SKM-1 (cell line): ENCODE measurements at regions not wholly inside any gene's neighbourhood (a gene's known extent, or its start where the extent isn't known, plus 50 kb on each side); places are given as distances from the start of the nearest gene placed in this dataset.

Source experiments
- DNase-seq: peaks from one replicate; lab custom pipeline; 2025; ENCODE audit not compliant: unreplicated experiment; lab: John Stamatoyannopoulos, UW

DNA sequence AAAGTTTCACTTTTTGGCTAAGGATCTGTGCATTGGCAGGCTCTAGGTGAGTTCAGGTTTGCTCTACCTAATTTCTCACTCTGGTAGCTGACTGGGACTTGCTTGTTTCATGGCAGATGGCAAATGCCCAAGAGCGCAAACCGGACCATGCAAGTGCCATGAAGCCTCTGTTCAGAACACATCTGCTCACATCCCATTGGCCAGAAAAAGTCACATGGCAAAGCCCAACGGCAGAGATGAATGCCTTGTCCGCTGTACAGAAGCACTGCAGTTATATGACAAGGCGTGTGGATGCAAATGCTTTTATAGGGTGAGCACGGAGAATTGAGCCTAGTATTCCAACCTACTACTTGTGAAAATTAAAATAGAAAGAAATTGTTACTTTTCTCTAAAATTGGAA lies 202.2 kb upstream of the HMGA2 start:
- DNase-seq = no peak

DNA sequence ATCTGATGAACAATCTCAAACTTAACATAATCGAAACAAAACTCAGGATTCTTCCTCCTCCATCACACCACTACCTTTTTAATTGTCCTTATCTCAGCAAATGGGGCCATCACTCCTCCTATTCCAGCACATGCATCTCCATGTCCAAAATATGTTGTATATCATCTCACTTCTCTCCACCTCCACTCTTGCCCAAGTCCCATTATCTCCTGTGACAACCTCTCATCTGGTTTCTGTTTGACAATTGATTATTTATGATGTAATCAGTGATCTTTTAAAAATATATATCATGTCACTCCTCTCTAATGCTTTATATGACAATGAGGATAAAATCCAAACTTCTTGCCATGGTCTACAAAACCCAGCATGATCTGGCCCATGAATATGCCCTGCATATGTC lies 200.8 kb upstream of the HMGA2 start:
- no peak for DNase-seq

DNA sequence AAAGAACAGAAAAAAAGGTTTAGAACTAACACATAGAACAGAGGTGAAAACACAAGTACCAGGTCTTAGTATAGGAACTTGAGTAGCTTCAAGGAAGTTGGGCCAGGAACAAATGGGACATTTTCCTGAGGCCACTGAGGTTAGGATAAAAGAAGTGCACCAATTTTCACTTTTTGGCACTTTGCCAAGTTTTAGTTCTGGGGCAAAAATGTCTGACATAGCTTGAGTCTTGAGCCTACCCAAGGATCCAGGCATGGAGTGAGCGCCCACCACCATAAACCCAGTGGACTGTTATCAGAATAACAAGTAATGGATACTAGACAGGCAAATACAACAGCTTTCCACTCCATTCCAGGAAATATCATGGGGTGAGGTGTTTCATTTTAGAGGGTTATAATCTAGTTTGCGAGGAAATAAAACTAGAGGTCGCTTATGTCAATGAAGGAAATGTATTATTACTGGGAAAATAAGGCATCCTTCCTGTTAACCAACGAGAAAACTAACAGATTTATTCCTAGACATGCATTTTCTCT lies 199.7 kb upstream of the HMGA2 start:
- DNase-seq = no peak

DNA sequence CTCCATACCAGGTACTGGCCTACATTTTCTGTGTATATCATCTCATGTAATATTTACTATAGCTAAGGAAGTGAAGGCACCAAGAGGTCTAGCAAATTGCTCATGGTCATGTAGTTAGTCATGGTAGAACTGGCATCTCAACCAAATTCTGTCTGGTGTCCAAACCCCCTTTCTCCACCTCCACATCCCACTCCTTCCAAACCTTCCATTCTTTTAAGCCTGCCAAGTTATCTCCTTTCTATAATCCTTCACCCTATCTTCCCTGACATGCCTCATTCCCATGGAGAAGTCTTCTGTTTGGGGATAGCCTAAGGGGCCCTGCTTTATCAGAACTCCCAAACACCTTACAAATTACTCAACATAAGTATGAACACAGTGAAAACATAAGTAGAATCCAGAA lies 196.2 kb upstream of the HMGA2 start:
- no peak for DNase-seq

DNA sequence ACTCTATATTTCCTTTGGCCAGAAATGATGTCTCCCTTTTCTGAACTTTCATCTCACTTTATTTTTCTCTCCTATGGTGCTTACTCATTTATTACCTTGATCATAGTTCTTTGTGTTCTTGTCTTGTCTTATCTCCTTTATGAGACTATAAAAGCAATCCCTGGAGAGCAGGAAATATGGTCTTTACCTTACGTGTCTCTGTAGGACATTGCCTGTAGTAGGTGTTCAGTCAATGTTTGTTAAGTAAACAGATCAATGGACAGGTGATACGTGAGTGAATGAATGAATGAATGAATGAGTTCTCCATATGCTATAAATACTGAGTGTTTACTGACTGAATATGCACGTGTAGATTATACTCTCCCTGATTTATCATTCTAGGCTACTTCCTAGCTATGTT lies 193.7 kb upstream of the HMGA2 start:
- no peak for DNase-seq

DNA sequence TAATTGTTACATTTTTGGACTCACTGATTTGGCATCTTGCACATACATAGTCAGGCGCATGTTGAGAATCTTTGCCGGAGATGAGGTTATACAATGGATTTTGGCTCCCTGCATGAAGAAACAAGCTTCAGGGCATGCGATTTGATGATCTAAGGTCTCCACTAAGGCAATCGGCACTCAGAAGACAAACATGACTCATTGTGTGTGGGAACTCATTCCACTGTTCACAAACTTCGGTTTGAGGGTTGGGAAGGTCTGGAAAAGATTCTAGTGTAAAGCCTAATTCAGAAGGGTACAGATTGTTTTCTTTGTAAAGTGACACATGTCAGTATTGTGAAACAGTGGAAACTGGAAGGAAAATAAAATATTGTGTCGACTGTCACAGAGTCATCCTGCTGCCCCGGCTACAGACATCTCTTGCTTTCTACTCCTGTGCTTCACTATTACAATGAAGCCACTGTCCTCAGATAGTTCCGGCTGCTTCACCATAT lies 192.6 kb upstream of the HMGA2 start:
- no peak for DNase-seq

DNA sequence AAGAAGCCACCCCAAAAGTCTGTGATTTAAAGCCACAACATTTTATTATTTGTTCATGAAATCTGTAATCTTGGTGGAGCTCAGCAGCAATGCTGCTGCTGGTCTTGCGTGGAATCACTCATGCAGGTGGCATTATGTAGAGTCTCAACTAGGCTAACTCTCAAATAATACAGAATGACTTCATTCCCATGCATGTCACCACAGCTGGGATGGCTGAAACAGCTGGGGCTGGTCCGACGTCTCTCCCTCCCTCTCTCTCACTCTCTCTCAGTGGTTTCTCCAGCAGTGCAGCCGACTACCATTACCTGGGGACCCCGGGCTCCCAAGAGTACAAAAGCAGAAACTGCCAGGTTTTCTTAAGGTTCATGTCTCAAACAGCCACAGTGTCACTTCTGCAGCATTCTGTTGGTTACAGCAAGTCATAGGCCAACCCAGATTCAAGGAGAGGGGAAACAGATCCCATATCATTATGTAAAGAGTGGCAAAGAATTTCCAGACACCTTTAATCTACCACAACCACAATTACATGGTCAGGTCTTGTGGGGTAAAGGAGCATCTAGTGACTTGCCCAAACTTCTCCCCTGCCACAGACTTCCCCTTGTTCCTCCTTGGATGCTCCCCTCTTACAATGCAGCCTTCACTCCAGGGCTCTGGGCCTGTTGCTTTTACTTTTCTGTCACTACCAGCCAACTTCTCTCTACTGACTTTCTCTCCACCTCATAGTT lies 192.0 kb upstream of the HMGA2 start:
- no peak for DNase-seq

DNA sequence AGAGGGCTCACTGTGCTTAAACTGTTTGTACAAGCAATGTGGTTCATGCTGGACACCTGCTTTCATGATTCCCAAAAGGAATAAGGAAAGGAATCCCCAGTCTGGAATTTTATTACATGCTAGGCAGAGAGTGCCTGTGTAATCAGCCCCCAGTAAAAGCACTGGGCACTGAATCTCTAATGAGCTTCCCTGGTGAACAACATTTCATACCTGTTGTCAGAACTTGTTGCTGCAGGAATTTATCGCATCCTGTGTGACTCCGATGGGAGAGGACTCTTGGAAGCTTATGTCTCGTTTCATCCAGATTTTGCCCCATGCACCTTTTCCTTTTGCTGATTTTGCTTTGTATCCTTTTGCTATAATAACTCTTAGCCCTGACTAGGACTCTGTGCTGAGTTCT lies 190.2 kb upstream of the HMGA2 start:
- no peak for DNase-seq

DNA sequence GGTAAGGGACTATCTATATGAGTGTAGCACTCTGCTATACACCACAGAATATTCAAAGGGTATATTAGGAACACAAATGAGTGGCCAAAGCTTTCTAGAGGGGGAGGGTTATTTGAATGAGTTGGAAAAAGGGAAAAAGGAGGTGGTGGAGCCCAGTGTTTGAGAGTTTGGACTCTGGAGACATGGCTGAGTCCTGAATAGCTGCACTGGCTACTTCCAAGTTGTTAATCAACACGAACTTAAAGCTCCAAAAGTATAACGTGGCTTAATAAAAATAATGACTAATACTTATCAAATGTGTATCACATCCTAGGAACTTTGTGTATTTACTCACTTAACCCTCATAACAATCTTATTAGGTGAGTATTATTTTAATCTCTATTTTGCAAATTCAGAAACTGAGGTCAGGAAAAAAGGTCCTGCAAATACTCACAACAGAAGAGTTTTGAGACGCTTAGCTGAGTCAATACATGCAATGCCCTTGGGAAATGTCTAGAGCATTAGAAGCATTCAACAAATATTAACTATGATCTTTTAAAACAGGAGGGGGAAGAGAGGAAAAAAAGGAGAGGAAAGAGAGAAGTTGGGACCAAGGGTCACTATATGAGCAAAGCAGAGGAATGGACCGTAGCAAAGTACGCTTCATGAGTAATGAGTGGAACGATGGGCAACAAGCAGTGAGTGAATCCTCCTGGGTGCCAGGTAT lies 189.5 kb upstream of the HMGA2 start:
- no peak for DNase-seq

DNA sequence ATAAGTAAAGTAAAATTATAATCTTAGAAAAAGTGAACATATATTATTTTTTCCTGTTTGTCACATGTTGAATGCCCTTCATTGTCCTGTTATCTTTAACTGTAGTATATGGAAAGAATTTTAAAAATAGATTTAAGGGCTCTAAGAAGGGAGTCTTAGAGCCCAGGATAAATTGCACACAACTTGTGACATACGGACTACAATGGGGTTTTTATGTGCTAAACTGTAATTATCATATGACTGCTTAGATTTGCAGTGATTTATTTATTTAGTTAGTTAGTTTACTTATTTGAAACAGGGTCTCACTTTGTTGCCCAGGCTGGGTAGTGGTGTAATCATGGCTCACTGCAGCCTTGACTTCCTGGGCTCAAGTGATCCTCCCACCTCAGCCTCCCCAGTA lies 187.8 kb upstream of the HMGA2 start:
- no peak for DNase-seq

DNA sequence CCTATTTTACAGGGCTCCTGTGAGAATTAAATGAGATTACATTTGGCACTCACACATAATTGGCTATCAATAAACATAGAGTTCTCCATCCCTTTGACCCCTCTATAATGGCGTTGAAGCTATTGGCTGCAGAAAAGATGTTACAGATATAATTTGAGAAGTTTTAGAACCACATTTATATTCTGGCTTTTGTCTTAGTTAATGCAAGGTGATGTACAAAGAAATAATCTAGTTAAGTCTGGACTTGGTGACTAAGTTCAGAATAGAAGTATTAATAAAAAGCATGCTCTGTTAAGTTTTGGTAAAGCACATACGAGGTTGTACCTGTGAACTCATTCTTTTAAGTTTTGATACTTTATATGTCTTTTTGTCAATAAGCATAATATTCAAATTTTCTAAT lies 187.1 kb upstream of the HMGA2 start:
- DNase-seq = no peak

DNA sequence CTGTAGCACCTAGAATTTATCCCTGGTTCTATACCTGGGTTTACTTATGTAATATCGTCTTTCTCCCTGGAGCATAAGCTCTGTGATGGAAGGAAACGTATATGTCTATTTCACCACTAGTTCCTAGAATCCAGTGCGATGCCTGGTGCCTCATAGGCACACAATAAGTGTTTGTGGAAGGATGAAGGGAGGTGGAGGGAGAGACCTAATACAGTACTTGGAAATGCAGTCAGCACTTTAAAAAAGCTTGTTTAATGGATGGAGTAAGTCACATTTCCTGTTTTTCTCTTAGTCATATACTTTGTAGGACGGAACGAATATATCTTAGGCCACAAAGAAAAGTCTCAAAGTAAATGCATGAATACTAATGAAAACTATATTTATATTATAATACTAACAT lies 186.5 kb upstream of the HMGA2 start:
- DNase-seq = no peak

DNA sequence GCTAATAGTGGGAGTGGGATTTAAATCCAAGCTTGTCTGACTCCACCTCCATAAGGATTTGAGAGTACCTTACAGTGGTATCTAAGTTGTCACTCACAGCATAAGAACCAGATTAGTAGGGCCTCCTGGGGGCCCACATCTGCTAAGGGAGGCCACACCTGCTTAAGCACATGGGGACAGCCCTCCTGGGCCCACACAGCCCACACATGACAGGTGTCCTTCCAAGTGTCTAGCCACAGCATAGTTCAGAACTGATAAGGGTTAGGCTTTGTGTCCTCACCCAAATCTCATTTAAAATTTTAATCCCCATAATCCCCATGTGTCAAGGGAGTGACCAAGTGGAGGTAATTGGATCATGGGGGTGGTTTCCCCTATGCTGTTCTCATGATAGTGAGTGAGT lies 186.0 kb upstream of the HMGA2 start:
- DNase-seq = no peak

DNA sequence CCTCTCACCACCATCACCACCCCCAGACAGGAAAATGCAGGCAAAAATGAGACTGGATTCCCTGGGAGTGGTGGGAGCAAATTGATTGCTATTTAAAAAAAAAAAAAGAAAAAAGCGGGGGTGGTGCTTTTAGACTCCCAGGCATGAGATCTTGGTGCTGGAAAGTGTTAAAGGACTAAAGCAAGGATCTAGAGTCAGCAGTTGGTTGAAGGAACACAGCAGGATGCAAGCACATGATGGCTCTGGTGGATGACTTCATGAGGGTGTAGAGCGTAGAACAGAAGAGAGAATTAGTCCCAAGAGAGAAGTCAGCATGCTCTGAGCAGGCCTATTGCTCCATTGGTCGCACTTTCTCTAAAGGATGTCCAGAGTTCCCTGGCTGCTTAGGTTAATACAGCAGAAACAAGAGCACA lies 183.8 kb upstream of the HMGA2 start:
- DNase-seq = no peak

DNA sequence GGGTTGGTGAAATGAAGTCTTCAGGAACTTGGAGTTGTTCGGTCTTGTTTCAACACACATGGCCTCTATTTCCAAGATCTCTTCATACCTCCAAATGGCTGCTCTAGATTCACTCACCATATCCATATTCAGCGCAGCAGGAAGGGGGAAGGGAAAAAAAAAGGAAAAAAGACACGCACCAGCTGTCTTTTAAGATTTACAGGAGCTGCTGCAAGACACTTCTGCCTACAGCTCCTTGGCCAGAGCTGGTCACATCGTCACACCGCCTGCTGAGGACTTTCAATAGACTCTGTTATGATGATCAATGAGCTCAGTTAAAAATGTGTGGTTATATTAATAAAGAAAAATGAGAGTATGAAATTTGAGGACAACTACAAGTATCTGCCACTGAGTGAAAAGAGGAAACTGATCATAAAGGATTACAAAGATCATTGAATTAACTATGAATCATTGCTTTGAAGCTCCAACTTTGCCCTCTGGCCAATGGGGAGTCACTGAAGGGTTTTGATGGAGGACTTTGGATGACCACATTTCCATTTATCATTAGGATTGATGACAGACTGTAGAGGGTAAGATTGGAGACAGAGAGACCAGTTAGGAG lies 182.1 kb upstream of the HMGA2 start:
- no peak for DNase-seq

DNA sequence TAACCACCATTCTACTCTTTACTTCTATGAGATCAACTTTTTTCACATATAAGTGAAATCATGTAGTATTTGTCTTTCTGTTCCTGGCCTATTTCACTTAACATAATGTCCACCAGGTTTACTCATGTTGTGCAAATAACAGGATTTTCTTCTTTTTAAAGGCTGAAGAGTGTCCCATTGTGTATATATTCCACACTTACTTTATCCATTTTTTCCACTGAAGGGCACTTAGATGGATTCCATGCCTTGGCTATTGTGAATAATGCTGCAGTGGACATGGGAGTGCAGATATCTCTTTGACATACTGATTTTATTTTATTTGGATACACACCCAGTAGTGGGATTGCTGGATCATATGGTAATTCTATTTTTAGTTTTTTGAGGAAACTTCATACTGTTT lies 181.1 kb upstream of the HMGA2 start:
- DNase-seq = no peak

DNA sequence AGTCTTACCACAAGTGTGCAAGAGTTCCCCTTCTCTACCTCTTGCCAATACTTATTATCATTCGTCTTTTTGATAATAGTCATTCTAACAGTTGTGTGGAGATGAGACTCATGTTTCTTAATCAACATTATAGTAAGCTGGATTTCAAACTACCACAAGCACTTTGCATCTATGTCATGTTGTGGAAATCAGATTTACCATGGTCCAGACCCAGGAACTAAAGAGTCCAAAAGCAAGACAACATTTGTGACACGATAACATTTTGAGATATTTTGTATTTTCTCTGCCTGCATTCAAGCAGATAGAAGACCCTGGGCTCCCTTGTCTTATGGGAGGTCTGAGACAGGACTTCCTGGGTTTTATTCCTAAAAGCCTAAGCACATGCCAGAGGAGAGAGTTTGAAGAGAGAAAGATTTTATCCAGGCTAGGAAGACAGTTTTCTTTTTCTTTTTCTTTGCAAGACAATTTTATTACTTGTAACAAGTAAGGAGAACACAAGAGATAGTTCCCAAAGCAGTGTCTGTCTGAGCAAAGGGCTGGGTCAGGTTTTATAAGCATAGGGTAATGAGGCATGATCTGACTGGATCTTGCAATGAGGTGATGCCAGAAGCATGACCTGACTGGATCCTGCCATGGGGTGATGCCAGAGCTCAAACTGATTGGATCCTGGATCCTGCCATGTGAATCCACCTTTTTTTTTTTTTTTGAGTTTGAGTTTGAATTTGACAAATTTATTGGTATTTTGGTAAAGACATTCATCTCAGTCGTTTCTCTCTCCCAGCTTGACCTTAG lies 180.5 kb upstream of the HMGA2 start:
- DNase-seq = no peak

DNA sequence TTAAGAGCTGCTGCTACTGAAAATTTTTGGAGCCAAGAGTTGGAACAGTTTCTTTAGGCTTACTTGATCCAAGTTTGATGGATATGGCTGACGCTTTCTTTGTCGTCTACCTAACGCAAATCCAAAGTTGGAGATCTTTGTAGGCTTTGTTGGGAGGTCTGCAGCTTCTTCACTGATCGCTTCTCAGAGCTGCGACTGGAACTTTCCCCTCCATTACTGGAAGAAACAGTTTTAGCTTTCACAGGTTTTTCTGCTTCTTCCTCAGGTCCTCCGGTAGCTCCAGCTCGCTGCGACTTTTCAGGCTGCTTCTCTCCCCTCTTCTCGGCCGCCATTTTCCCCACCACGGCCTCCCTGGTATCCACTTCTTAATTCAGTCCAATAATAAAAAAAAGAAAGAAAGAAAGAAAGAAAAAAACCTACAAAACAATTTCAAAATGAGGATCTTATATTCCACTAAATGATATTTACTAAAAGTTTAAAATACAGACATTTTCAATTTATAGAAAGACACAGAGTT lies 178.1 kb upstream of the HMGA2 start:
- DNase-seq = no peak

DNA sequence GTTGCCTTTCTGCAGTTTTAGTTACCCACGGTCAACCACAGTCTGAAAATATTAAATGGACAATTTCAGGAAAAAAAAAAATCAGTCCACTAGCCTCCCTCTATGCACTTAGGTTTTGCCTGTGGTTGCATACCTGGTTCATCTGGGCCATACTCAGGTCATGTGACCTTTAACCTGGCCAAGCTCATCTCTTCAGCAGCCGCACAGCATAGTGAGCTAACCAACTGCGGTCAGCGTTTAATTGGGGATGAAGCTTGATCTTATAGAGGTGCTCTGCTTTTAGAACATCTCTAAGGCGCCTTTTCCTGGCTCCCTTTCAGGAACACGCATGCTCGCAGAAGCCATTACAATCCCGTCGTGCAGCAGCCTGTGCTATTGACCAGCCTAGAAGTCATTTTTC lies 177.2 kb upstream of the HMGA2 start:
- no peak for DNase-seq

DNA sequence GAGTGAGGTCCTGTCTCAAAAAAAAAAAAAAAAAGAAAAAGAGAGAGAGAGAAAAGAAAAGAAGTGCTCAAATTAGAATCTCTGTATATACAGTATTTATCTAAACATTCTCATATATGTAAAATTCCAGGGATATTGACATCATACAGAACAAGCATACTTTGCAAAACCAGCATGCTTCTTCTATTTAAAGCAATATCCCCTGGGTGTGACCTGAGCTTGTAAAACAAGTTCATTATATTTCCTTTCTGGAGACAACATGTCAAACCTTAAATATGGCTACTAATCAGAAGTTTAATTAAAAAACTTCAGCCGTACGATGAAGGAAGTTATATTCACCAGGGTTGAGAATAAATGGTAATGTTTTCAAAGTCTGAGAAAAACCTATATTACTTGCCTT lies 175.8 kb upstream of the HMGA2 start:
- no peak for DNase-seq

DNA sequence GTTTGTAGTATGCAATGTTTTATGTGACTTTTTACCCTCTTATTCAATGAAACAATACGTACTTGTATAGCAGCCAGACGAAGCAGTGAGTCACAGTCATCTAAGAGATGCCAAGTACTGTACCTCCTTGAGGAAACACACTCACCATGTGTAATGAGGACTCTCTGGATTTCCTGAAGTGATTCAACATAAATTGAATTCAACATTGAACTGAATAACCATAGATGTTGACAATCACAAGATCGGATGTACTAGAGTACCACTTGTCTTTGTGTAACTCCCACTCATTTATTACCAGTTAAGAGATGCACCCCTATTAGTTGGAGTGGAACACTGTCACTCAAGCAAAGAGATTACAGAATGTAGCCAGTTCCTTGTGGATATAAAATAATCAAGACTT lies 175.2 kb upstream of the HMGA2 start:
- no peak for DNase-seq
